ENCODE measurements at regions not wholly inside any gene's neighbourhood (a gene's known extent, or its start where the extent isn't known, plus 50 kb on each side); places are given as distances from the start of the nearest gene placed in this dataset.

DNA sequence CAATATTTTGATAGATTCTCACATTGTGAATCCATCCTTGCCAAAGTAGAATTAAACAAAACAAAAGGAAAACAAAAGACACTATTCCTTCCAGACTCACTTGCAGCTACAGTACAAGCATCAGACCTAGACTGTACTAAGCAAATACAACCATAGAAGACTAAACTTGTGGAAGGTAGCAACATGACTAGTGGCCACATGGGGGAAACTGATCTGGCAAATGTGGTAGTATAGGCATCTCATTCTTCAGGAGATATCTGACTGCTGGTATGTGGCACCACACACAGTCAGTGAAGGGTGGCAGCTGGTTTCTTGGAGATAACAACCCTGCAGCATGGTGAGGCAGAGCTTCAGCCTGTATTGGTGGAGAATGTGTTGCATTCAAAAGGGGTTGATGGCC is 81.0 kb upstream of the ACVR2A start:
- TF ChIP-seq, protein P1, sequence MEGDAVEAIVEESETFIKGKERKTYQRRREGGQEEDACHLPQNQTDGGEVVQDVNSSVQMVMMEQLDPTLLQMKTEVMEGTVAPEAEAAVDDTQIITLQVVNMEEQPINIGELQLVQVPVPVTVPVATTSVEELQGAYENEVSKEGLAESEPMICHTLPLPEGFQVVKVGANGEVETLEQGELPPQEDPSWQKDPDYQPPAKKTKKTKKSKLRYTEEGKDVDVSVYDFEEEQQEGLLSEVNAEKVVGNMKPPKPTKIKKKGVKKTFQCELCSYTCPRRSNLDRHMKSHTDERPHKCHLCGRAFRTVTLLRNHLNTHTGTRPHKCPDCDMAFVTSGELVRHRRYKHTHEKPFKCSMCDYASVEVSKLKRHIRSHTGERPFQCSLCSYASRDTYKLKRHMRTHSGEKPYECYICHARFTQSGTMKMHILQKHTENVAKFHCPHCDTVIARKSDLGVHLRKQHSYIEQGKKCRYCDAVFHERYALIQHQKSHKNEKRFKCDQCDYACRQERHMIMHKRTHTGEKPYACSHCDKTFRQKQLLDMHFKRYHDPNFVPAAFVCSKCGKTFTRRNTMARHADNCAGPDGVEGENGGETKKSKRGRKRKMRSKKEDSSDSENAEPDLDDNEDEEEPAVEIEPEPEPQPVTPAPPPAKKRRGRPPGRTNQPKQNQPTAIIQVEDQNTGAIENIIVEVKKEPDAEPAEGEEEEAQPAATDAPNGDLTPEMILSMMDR (IDR thresholded peaks at IDR 0.05) = no peak
- TF ChIP-seq POLR2AphosphoS5 (IDR thresholded peaks at IDR 0.05; ENCODE audit: low read depth, low read length) = no peak
- TF ChIP-seq, protein P2, sequence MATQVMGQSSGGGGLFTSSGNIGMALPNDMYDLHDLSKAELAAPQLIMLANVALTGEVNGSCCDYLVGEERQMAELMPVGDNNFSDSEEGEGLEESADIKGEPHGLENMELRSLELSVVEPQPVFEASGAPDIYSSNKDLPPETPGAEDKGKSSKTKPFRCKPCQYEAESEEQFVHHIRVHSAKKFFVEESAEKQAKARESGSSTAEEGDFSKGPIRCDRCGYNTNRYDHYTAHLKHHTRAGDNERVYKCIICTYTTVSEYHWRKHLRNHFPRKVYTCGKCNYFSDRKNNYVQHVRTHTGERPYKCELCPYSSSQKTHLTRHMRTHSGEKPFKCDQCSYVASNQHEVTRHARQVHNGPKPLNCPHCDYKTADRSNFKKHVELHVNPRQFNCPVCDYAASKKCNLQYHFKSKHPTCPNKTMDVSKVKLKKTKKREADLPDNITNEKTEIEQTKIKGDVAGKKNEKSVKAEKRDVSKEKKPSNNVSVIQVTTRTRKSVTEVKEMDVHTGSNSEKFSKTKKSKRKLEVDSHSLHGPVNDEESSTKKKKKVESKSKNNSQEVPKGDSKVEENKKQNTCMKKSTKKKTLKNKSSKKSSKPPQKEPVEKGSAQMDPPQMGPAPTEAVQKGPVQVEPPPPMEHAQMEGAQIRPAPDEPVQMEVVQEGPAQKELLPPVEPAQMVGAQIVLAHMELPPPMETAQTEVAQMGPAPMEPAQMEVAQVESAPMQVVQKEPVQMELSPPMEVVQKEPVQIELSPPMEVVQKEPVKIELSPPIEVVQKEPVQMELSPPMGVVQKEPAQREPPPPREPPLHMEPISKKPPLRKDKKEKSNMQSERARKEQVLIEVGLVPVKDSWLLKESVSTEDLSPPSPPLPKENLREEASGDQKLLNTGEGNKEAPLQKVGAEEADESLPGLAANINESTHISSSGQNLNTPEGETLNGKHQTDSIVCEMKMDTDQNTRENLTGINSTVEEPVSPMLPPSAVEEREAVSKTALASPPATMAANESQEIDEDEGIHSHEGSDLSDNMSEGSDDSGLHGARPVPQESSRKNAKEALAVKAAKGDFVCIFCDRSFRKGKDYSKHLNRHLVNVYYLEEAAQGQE (IDR thresholded peaks at IDR 0.05; ENCODE audit: insufficient read depth in 1 of 2, low read depth in 2 of 2, low read length in 1 of 2) = no peak
- TF ChIP-seq SIN3A (IDR thresholded peaks at IDR 0.05; ENCODE audit: borderline replicate concordance, insufficient read depth, low read depth, low read length) = no peak
- TF ChIP-seq TCF7L2 (IDR thresholded peaks at IDR 0.05; ENCODE audit: low read depth, low read length) = no peak
